ENCODE measurements at regions not wholly inside any gene's neighbourhood (a gene's known extent, or its start where the extent isn't known, plus 50 kb on each side); places are given as distances from the start of the nearest gene placed in this dataset.

GRCh38 chr3:178960918-178961317, 110.7 kb downstream of the ZMAT3 start (continued):
- TF ChIP-seq NR3C1 (IDR thresholded peaks at IDR 0.05) (no peak), CHD2 (IDR thresholded peaks at IDR 0.05; ENCODE audit: low read length, partially characterized antibody) (no peak), FOXS1 (CRISPR knock-in tag; IDR thresholded peaks at IDR 0.05) (no peak)

GRCh38 chr3:178960181-178960580, 111.4 kb downstream of the ZMAT3 start:
- ChIA-PET POLR2A (no interaction called here), CTCF (no interaction called here)
- no peaks in the 10 kb centered on the region for H3K4me1 ChIP-seq
- H3K4me2 ChIP-seq = no peak overlapping the region
- H3K9me3 ChIP-seq = no peaks in the 10 kb centered on the region
- H3K27ac ChIP-seq = no peak overlapping the region
- H3K4me3 ChIP-seq = no peak overlapping the region
- ATAC-seq = no peak
- TF ChIP-seq SREBF2 (IDR thresholded peaks at IDR 0.05) (no peak), RAD21 (conservative IDR thresholded peaks at IDR 0.05 in 1 of 2, IDR thresholded peaks at IDR 0.05 in 1 of 2) (no peak), CHD2 (IDR thresholded peaks at IDR 0.05; ENCODE audit: low read length, partially characterized antibody) (no peak), HDAC2 (IDR thresholded peaks at IDR 0.05) (no peak), CEBPB (IDR thresholded peaks at IDR 0.05) (no peak), BHLHE40 (IDR thresholded peaks at IDR 0.05; ENCODE audit: low read depth, low read length) (no peak), FOSL2 (IDR thresholded peaks at IDR 0.05) (no peak), FOSL2 (CRISPR knock-in tag; IDR thresholded peaks at IDR 0.05) (no peak)
- no peak for DNase-seq (ENCODE audit: low read depth in 1 of 2, low spot score in 1 of 2)
- 37% methylated on average over 3 of the region's 3 CpGs for WGBS (ENCODE audit: missing lambda C conversion rate)
- no peak for FAIRE-seq

- Histone ChIP-seq H3K4me3 (no peak overlapping the region), H3K4me1 (no peaks in the 10 kb centered on the region), H3K9me3 (no peaks in the 10 kb centered on the region), H3K27ac (no peak overlapping the region), H3K4me2 (no peak overlapping the region)
- CTCF ChIA-PET = no interaction called here
- TF ChIP-seq TFCP2L1 (CRISPR knock-in tag; IDR thresholded peaks at IDR 0.05) (no peak), ESRRA (IDR thresholded peaks at IDR 0.05; ENCODE audit: borderline replicate concordance, low read length) (no peak), EP300 (IDR thresholded peaks at IDR 0.05) (no peak), RFX5 (IDR thresholded peaks at IDR 0.05) (no peak), MAZ (IDR thresholded peaks at IDR 0.05; ENCODE audit: borderline replicate concordance, low read depth, low read length) (no peak), CHD2 (IDR thresholded peaks at IDR 0.05; ENCODE audit: low read length, partially characterized antibody) (no peak), POLR2A (IDR thresholded peaks at IDR 0.05; ENCODE audit: low read length) (no peak), SREBF2 (IDR thresholded peaks at IDR 0.05) (no peak)
- FAIRE-seq = no peak
- 2% methylated on average over 2 of the region's 2 CpGs for WGBS (ENCODE audit: missing lambda C conversion rate)
- no peak for DNase-seq (ENCODE audit: low read depth in 1 of 2, low spot score in 1 of 2)
- POLR2A ChIA-PET = no interaction called here
- no peak for ATAC-seq
Measured at GRCh38 chr3:178950676-178951075, 120.9 kb downstream of the ZMAT3 start.

GRCh38 chr3:178949896-178950295, 121.7 kb downstream of the ZMAT3 start:
- H3K4me1 ChIP-seq = no peaks in the 10 kb centered on the region
- DNase-seq (ENCODE audit: low read depth in 1 of 2, low spot score in 1 of 2) (no peak), ATAC-seq (no peak), FAIRE-seq (no peak)
- POLR2A ChIA-PET = no interaction called here
- no peak overlapping the region for H3K4me3 ChIP-seq
- H3K27ac ChIP-seq = no peak overlapping the region
- CTCF ChIA-PET = no interaction called here
- H3K4me2 ChIP-seq = no peak overlapping the region
- 24% methylated on average over 3 of the region's 3 CpGs for WGBS (ENCODE audit: missing lambda C conversion rate)
- H3K9me3 ChIP-seq = no peaks in the 10 kb centered on the region
- TF ChIP-seq MAFK (IDR thresholded peaks at IDR 0.05; ENCODE audit: partially characterized antibody) (no peak), ZC3H11A (IDR thresholded peaks at IDR 0.05) (no peak), RNF2 (IDR thresholded peaks at IDR 0.05; ENCODE audit: borderline replicate concordance, low read depth) (no peak), HOXB5 (CRISPR knock-in tag; IDR thresholded peaks at IDR 0.05) (no peak), HES2 (IDR thresholded peaks at IDR 0.05) (no peak), MYC (IDR thresholded peaks at IDR 0.05; ENCODE audit: borderline replicate concordance, low read length) (no peak), RCOR1 (IDR thresholded peaks at IDR 0.05; ENCODE audit: low read depth, low read length) (no peak), POLR2A (IDR thresholded peaks at IDR 0.05; ENCODE audit: low read length) (no peak), EHF (CRISPR knock-in tag; IDR thresholded peaks at IDR 0.05) (no peak), KDM5A (IDR thresholded peaks at IDR 0.05) (no peak)

Data from A549 (cell line).